Lung (tissue), 11 donors: ENCODE measurements at regions not wholly inside any gene's neighbourhood (a gene's known extent, or its start where the extent isn't known, plus 50 kb on each side); places are given as distances from the start of the nearest gene placed in this dataset.

ENCODE experiments used
- ATAC-seq: fragments of 200-7000 bp; cut with Tn5 transposase; one replicate; pipeline ENCODE4 v1.9.1; 2020; ENCODE audit warnings: moderate number of reproducible peaks; ENCODE audit not compliant: insufficient read depth, low FRiP score
- DNase-seq, 3 donors: peaks; one replicate each; pipeline ENCODE4 v3.0.0-alpha.2; 2013 to 2017
- H3K27ac ChIP-seq, 2 donors: one replicate each; pipeline ENCODE4 v1.5.1; 2013; ENCODE audit warnings: mild to moderate bottlenecking in 2 of 2, moderate library complexity in 2 of 2, control low read depth in 1 of 2, inconsistent platforms in 1 of 2, low read depth in 1 of 2, low read length in 1 of 2
- H3K27me3 ChIP-seq, 3 donors: one replicate each; pipeline ENCODE4 v1.5.1; 2013; ENCODE audit warnings: low read length in 2 of 3; ENCODE audit not compliant: control insufficient read depth in 3 of 3, insufficient read depth in 3 of 3
- H3K36me3 ChIP-seq, 4 donors: one replicate each; pipeline ENCODE4 v1.5.1; 2013; ENCODE audit warnings: low read length in 4 of 4, mild to moderate bottlenecking in 1 of 4, moderate library complexity in 1 of 4; ENCODE audit not compliant: control insufficient read depth in 4 of 4, insufficient read depth in 4 of 4
- H3K4me1 ChIP-seq, 5 donors: one replicate each; pipeline ENCODE4 v1.5.1; 2013; ENCODE audit warnings: low read length in 5 of 5, mild to moderate bottlenecking in 2 of 5, moderate library complexity in 1 of 5; ENCODE audit not compliant: control insufficient read depth in 5 of 5, insufficient read depth in 5 of 5
- H3K4me3 ChIP-seq: one replicate; pipeline ENCODE4 v1.5.1; 2013; ENCODE audit warnings: mild to moderate bottlenecking, control low read depth, moderate library complexity
- H3K9ac ChIP-seq, 2 donors: one replicate each; pipeline ENCODE4 v1.5.1; 2013; ENCODE audit warnings: low read length in 2 of 2, control low read depth in 1 of 2; ENCODE audit not compliant: insufficient read depth in 1 of 2
- H3K9me3 ChIP-seq, 4 donors: one replicate each; pipeline ENCODE4 v1.5.1; 2013; ENCODE audit warnings: low read length in 3 of 4, mild to moderate bottlenecking in 1 of 4, moderate library complexity in 1 of 4; ENCODE audit not compliant: control insufficient read depth in 4 of 4, insufficient read depth in 3 of 4
- CTCF ChIP-seq: IDR thresholded peaks from 2 replicates; pipeline ENCODE4 v1.5.1; 2012; ENCODE audit warnings: mild to moderate bottlenecking; ENCODE audit errors: control extremely low read depth, extremely low read depth
- WGBS, 2 donors: extraction: QIAGEN DNeasy Blood & Tissue Kit; methylation state at CpG; one replicate each; pipeline ENCODE4 v1.1.7; 2013; 5-methylcytosine and 5-hydroxymethylcytosine counted together
- donor health status: control.
- donor health status: control.
- donor health status: Bipolar disorder and iron deficiency.
- donor health status: healthy.
- donor health status: DM: yes; HTN: yes; CAD: no.

- Histone ChIP-seq H3K27ac (no peak overlapping the region), H3K9me3 (peaks cover 0 to 3% (median under 1%) of the 10 kb centered on the region in 4 donors), H3K4me3 (no peak overlapping the region), H3K9ac (no peak overlapping the region), H3K4me1 (peaks cover 0 to 5% (median 0%) of the 10 kb centered on the region in 5 donors), H3K36me3 (no peaks in the 10 kb centered on the region), H3K27me3 (no peaks in the 10 kb centered on the region)
- no peak for ATAC-seq
- DNase-seq: no peak
- 85 to 89% methylated on average over 26 to 30 of the region's 30 CpGs for WGBS, 2 donors
- TF ChIP-seq CTCF: no peak
Measured at GRCh38 chr22:48563118-48563965, 1264.3 kb downstream of the BRD1 start.

- 91 to 92% methylated on average over 16 of the region's 16 CpGs for WGBS, 2 donors
- Histone ChIP-seq H3K36me3 (no peaks in the 10 kb centered on the region), H3K27ac (no peak overlapping the region), H3K4me1 (peaks cover 0 to 2% (median 0%) of the 10 kb centered on the region in 5 donors), H3K27me3 (no peaks in the 10 kb centered on the region), H3K4me3 (no peak overlapping the region), H3K9me3 (peaks cover 0 to 3% (median under 1%) of the 10 kb centered on the region in 4 donors), H3K9ac (no peak overlapping the region)
- no peak for DNase-seq
- no peak for TF ChIP-seq CTCF
- no peak for ATAC-seq
Measured at GRCh38 chr22:48561676-48562075, 1266.0 kb downstream of the BRD1 start.

GRCh38 chr22:48560836-48561235 lies 1266.8 kb downstream of the BRD1 start:
- H3K9ac ChIP-seq: no peak overlapping the region
- H3K27me3 ChIP-seq: no peaks in the 10 kb centered on the region
- peaks cover 0 to 2% (median 0%) of the 10 kb centered on the region in 4 donors for H3K9me3 ChIP-seq
- TF ChIP-seq CTCF: no peak
- no peak overlapping the region for H3K27ac ChIP-seq
- no peaks in the 10 kb centered on the region for H3K4me1 ChIP-seq
- no peak for DNase-seq
- ATAC-seq: no peak
- H3K36me3 ChIP-seq: no peaks in the 10 kb centered on the region
- WGBS, 2 donors: 92% methylated on average over 5 of the region's 5 CpGs
- H3K4me3 ChIP-seq: no peak overlapping the region
